Lower lobe of right lung (tissue), 2 donors: ENCODE measurements at regions not wholly inside any gene's neighbourhood (a gene's known extent, or its start where the extent isn't known, plus 50 kb on each side); places are given as distances from the start of the nearest gene placed in this dataset.

ENCODE experiments used
- ATAC-seq, 2 donors: fragments of 200-7000 bp; cut with Tn5 transposase; one replicate each; pipeline ENCODE4 v1.9.1; 2020 to 2022; ENCODE audit warnings: mild to moderate bottlenecking in 2 of 2, moderate library complexity in 2 of 2
- DNase-seq: peaks from one replicate; pipeline ENCODE4 v3.0.0-alpha.2; 2020
- H3K27ac ChIP-seq: fragments of 200-600 bp; one replicate; pipeline ENCODE4 v1.8.0; 2022
- H3K27me3 ChIP-seq: fragments of 200-600 bp; one replicate; pipeline ENCODE4 v1.8.0; 2022; ENCODE audit warnings: low read depth
- H3K36me3 ChIP-seq: fragments of 200-600 bp; one replicate; pipeline ENCODE4 v1.8.0; 2022; ENCODE audit warnings: mild to moderate bottlenecking
- H3K4me1 ChIP-seq: fragments of 200-600 bp; one replicate; pipeline ENCODE4 v1.8.0; 2022
- H3K4me3 ChIP-seq: fragments of 200-600 bp; one replicate; pipeline ENCODE4 v1.8.0; 2022; ENCODE audit warnings: mild to moderate bottlenecking
- H3K9me3 ChIP-seq: fragments of 200-600 bp; one replicate; pipeline ENCODE4 v1.8.0; 2022
- CTCF ChIP-seq: fragments of 200-600 bp; IDR thresholded peaks from one replicate; pipeline ENCODE4 v1.8.0; 2022; ENCODE audit warnings: antibody characterized with exemption, mild to moderate bottlenecking
- intact Hi-C: fragments of 100-400 bp; cut with DNase I; formaldehyde crosslinking; loops from one replicate; pipeline ENCODE4 v1.11.0; 2022
- donor health status: DM: no; HTN: yes; CAD: no; lungs with severe emphysema.

- no peak for ATAC-seq
- H3K27me3 ChIP-seq, result no peaks in the 10 kb centered on the region
- H3K4me3 ChIP-seq, result no peak overlapping the region
- H3K36me3 ChIP-seq, result no peaks in the 10 kb centered on the region
- intact Hi-C loops, result no loop called here
- H3K9me3 ChIP-seq, result no peaks in the 10 kb centered on the region
- no peak overlapping the region for H3K27ac ChIP-seq
- no peak for DNase-seq
- TF ChIP-seq CTCF, result no peak
- H3K4me1 ChIP-seq, result no peaks in the 10 kb centered on the region
Measured at GRCh38 chr3:66744986-66745385, 244.2 kb upstream of the LRIG1 start.

DNA sequence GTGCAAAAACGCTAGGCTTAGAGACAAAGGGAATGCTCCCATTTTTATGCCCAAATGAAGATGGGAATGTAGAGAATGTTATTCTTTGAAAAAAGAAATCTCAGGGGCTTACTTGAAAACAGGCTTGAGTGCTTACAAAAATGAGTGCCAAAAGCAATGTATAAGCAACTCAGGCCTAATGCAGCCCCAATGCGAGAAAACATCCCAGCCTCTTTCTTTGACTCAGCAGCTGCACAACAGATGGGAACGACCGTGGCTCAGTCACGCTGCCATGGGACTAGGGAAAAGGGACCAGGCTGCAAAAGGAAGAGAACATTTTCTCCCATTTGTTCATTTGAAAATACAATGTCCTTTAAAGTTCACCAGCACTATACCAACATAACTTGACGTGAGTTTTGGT lies 246.4 kb upstream of the LRIG1 start:
- Histone ChIP-seq H3K4me3 (no peak overlapping the region), H3K4me1 (no peaks in the 10 kb centered on the region), H3K36me3 (no peaks in the 10 kb centered on the region), H3K27ac (no peak overlapping the region), H3K9me3 (no peaks in the 10 kb centered on the region), H3K27me3 (no peaks in the 10 kb centered on the region)
- no peak for DNase-seq
- intact Hi-C loops, result no loop called here
- TF ChIP-seq CTCF, result no peak
- ATAC-seq, result no peak

DNA sequence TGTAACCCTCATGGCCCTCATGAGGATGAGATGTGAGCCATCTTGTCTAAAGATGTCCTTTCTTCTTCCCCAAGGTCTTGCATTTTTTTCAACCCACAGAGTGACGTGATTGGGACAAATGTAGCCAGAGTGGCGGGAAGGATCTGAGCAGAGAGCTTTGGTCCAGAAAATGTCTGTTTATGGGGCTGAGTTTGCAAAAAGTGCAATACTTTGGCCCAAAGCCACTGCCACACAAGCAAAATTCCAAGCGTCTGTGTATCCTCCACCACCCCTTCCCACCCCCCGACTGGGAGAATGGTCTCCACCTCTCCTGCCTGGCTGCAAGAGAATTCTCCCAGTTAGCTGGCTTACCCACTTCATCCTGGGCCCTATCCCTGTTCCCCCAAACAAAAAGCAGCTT lies 246.9 kb upstream of the LRIG1 start:
- no peaks in the 10 kb centered on the region for H3K36me3 ChIP-seq
- no peak for TF ChIP-seq CTCF
- no peak overlapping the region for H3K27ac ChIP-seq
- H3K4me3 ChIP-seq, result no peak overlapping the region
- no peaks in the 10 kb centered on the region for H3K4me1 ChIP-seq
- ATAC-seq (no peak), DNase-seq (no peak)
- no peaks in the 10 kb centered on the region for H3K27me3 ChIP-seq
- no peaks in the 10 kb centered on the region for H3K9me3 ChIP-seq
- intact Hi-C loops, result no loop called here

DNA sequence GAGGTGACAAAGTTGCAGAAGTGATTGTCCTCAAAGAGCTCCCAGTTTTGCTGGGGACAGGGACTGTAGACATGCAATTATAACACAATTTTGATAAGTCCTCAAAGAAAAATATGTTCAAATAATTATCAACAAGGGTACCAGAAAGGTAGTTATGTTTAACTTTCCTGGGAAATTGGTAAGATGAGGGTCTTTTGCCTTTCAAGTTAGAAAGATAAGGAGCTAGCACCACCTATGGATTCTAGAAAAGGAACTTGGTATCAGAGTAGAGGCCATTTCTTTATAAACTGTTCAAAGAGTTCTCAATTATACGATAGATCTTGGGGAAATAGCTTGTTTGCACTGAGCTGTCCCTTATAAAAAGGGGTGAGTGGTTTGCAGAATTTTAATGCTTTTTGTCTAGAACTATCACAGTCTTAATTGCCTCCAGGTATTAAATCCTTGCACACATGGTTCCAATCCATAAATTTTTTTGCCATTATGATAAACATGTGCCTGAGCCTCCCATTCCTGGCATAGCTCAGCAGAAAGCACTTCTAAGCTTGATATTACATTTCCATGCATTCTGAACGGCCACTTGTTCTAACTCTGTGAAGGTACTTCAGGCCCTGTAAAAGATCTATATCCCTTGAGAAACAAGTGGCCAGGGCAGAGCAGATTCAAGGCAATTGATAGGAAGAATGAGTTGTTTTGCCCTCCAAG lies 247.5 kb upstream of the LRIG1 start:
- H3K27me3 ChIP-seq, result no peaks in the 10 kb centered on the region
- H3K27ac ChIP-seq, result no peak overlapping the region
- intact Hi-C loops, result no loop called here
- ATAC-seq, result no peak
- H3K9me3 ChIP-seq, result no peaks in the 10 kb centered on the region
- no peak for TF ChIP-seq CTCF
- H3K4me1 ChIP-seq, result no peaks in the 10 kb centered on the region
- DNase-seq, result no peak
- H3K4me3 ChIP-seq, result no peak overlapping the region
- no peaks in the 10 kb centered on the region for H3K36me3 ChIP-seq

GRCh38 chr3:66751842-66752241 lies 246.3 kb upstream of the KBTBD8 start:
- intact Hi-C loops, result no loop called here
- H3K27ac ChIP-seq, result no peak overlapping the region
- no peak for TF ChIP-seq CTCF

More at GRCh38 chr3:66751842-66752241, 246.3 kb upstream of the KBTBD8 start:
- Histone ChIP-seq H3K9me3 (no peaks in the 10 kb centered on the region), H3K27me3 (no peaks in the 10 kb centered on the region), H3K4me3 (no peak overlapping the region), H3K4me1 (no peaks in the 10 kb centered on the region), H3K36me3 (no peaks in the 10 kb centered on the region)
- DNase-seq (no peak), ATAC-seq (no peak)
